MM.1S (cell line): ENCODE measurements at regions not wholly inside any gene's neighbourhood (a gene's known extent, or its start where the extent isn't known, plus 50 kb on each side); places are given as distances from the start of the nearest gene placed in this dataset.

Experiments
- DNase-seq: peaks from one replicate; pipeline ENCODE4 v3.0.0-alpha.2; 2015
- H2AFZ ChIP-seq: fragments of 300-600 bp; sonication (generic); 2 replicates; pipeline ENCODE4 v1.6.0; 2016; ENCODE audit warnings: antibody characterized with exemption, low read length
- H3F3A ChIP-seq: fragments of 300-600 bp; sonication (generic); 2 replicates; pipeline ENCODE4 v1.6.1; 2016; ENCODE audit warnings: mild to moderate bottlenecking, antibody characterized with exemption, low read length, moderate library complexity, mixed read lengths; ENCODE audit not compliant: insufficient read depth
- H3K27ac ChIP-seq: fragments of 300-600 bp; sonication (generic); 2 replicates; pipeline ENCODE4 v1.5.1; 2016; ENCODE audit warnings: mild to moderate bottlenecking, low read length
- H3K27me3 ChIP-seq: fragments of 300-600 bp; sonication (generic); replicated peaks from 2 replicates; pipeline ENCODE4 v1.6.0; 2016; ENCODE audit warnings: low read length; ENCODE audit not compliant: insufficient read depth
- H3K36me3 ChIP-seq: fragments of 300-600 bp; sonication (generic); replicated peaks from 2 replicates; pipeline ENCODE4 v1.6.1; 2016; ENCODE audit warnings: mild to moderate bottlenecking, low read length, mixed read lengths; ENCODE audit not compliant: insufficient read depth
- H3K4me1 ChIP-seq: fragments of 300-600 bp; sonication (generic); 2 replicates; pipeline ENCODE4 v1.6.1; 2016; ENCODE audit warnings: low read length, mixed read lengths
- H3K4me2 ChIP-seq: fragments of 300-600 bp; sonication (generic); 2 replicates; pipeline ENCODE4 v1.6.0; 2016; ENCODE audit warnings: low read depth, low read length
- H3K4me3 ChIP-seq: fragments of 300-600 bp; sonication (generic); 2 replicates; pipeline ENCODE4 v1.5.1; 2016; ENCODE audit warnings: low read length, mixed read lengths
- H3K79me2 ChIP-seq: fragments of 300-600 bp; sonication (generic); 2 replicates; pipeline ENCODE4 v1.6.1; 2016; ENCODE audit warnings: mixed run types, low read length, mixed read lengths
- H3K9ac ChIP-seq: fragments of 300-600 bp; sonication (generic); 2 replicates; pipeline ENCODE4 v1.6.1; 2016; ENCODE audit warnings: low read length, mixed read lengths
- H3K9me2 ChIP-seq: fragments of 300-600 bp; sonication (generic); replicated peaks from 2 replicates; pipeline ENCODE4 v1.6.1; 2016; ENCODE audit warnings: mild to moderate bottlenecking, low read length, mixed read lengths; ENCODE audit not compliant: insufficient read depth
- H3K9me3 ChIP-seq: fragments of 300-600 bp; sonication (generic); replicated peaks from 2 replicates; pipeline ENCODE4 v1.6.1; 2016; ENCODE audit warnings: mild to moderate bottlenecking, low read length, mixed read lengths; ENCODE audit not compliant: insufficient read depth
- H4K20me1 ChIP-seq: fragments of 300-600 bp; sonication (generic); 2 replicates; pipeline ENCODE4 v1.6.1; 2016; ENCODE audit warnings: mild to moderate bottlenecking, low read length, moderate library complexity, mixed read lengths; ENCODE audit not compliant: insufficient read depth
- EZH2 ChIP-seq: fragments of 300-600 bp; sonication (generic); optimal IDR thresholded peaks from 2 replicates; pipeline ENCODE3; 2017; ENCODE audit warnings: low read depth, mild to moderate bottlenecking, antibody characterized with exemption, low read length, mixed read lengths
- EZH2phosphoT487 ChIP-seq: fragments of 300-600 bp; sonication (generic); IDR thresholded peaks from 2 replicates; pipeline ENCODE4 v1.6.1; 2018; ENCODE audit warnings: antibody characterized with exemption, low read length
- TF ChIP-seq, protein P1 (sequence below): fragments of 300-600 bp; sonication (generic); IDR thresholded peaks from 2 replicates; pipeline ENCODE4 v1.5.1; 2016; ENCODE audit warnings: antibody characterized with exemption, low read length, mixed read lengths

- no peaks in the 10 kb centered on the region for H3K9me2 ChIP-seq
- no peak overlapping the region for H3K4me2 ChIP-seq
- no peaks in the 10 kb centered on the region for H3K9me3 ChIP-seq
- TF ChIP-seq, protein P1, sequence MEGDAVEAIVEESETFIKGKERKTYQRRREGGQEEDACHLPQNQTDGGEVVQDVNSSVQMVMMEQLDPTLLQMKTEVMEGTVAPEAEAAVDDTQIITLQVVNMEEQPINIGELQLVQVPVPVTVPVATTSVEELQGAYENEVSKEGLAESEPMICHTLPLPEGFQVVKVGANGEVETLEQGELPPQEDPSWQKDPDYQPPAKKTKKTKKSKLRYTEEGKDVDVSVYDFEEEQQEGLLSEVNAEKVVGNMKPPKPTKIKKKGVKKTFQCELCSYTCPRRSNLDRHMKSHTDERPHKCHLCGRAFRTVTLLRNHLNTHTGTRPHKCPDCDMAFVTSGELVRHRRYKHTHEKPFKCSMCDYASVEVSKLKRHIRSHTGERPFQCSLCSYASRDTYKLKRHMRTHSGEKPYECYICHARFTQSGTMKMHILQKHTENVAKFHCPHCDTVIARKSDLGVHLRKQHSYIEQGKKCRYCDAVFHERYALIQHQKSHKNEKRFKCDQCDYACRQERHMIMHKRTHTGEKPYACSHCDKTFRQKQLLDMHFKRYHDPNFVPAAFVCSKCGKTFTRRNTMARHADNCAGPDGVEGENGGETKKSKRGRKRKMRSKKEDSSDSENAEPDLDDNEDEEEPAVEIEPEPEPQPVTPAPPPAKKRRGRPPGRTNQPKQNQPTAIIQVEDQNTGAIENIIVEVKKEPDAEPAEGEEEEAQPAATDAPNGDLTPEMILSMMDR = no peak
- TF ChIP-seq EZH2phosphoT487 = no peak
- no peak for TF ChIP-seq EZH2
- H3K9ac ChIP-seq = no peak overlapping the region
- H3F3A ChIP-seq = peaks cover 14% of the 10 kb centered on the region
- no peaks in the 10 kb centered on the region for H4K20me1 ChIP-seq
- H3K4me3 ChIP-seq = no peak overlapping the region
- no peaks in the 10 kb centered on the region for H3K27me3 ChIP-seq
- no peaks in the 10 kb centered on the region for H3K36me3 ChIP-seq
- H3K79me2 ChIP-seq = no peaks in the 10 kb centered on the region
- no peak overlapping the region for H2AFZ ChIP-seq
- H3K4me1 ChIP-seq = peaks cover 16% of the 10 kb centered on the region
- no peak overlapping the region for H3K27ac ChIP-seq
- no peak for DNase-seq
These were observed 96.1 kb upstream of the CTSC start for GRCh38 chr11:88433536-88434230.

- H3K4me3 ChIP-seq = no peak overlapping the region
- H3K36me3 ChIP-seq = no peaks in the 10 kb centered on the region
- H3F3A ChIP-seq = peaks cover 14% of the 10 kb centered on the region
- H3K9me3 ChIP-seq = no peaks in the 10 kb centered on the region
- DNase-seq = no peak
- no peak overlapping the region for H2AFZ ChIP-seq
- H3K9ac ChIP-seq = no peak overlapping the region
- no peak overlapping the region for H3K27ac ChIP-seq
- no peaks in the 10 kb centered on the region for H3K9me2 ChIP-seq
- TF ChIP-seq EZH2 (no peak), EZH2phosphoT487 (no peak)
- TF ChIP-seq, protein P1 = no peak
- H4K20me1 ChIP-seq = no peaks in the 10 kb centered on the region
- no peaks in the 10 kb centered on the region for H3K79me2 ChIP-seq
- no peaks in the 10 kb centered on the region for H3K27me3 ChIP-seq
- peaks cover 16% of the 10 kb centered on the region for H3K4me1 ChIP-seq
- H3K4me2 ChIP-seq = no peak overlapping the region
These were observed 94.3 kb upstream of the CTSC start for GRCh38 chr11:88431675-88432341.

DNA sequence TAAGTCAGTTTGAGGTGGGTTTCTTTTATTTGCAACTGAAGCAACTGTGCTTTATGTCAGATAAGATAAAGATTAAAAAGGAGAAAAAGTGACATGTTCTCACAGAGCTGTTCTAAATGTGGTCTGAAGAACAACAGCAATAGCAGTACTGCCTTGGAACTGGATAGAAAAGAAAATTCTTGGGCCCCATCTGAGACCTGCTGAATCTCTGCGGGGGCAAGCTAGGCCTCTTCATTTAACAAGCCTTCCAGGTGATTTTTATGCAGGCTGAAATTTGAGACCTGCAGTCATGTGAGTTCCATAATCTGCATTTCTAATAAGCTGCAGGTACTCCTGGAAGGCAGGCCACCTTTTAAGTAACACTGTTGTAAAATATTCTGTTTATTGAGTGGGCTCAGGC lies 91.4 kb upstream of the CTSC start:
- DNase-seq = no peak
- Histone ChIP-seq H3K9ac (no peak overlapping the region), H3K4me1 (no peaks in the 10 kb centered on the region), H3K4me3 (no peak overlapping the region), H4K20me1 (no peaks in the 10 kb centered on the region), H3K4me2 (no peak overlapping the region), H3K36me3 (no peaks in the 10 kb centered on the region), H3K27me3 (no peaks in the 10 kb centered on the region), H3K9me3 (no peaks in the 10 kb centered on the region), H3K9me2 (no peaks in the 10 kb centered on the region), H3K79me2 (no peaks in the 10 kb centered on the region), H3F3A (no peaks in the 10 kb centered on the region), H3K27ac (no peak overlapping the region), H2AFZ (no peak overlapping the region)
- TF ChIP-seq EZH2 (no peak), EZH2phosphoT487 (no peak)
- TF ChIP-seq, protein P1 = no peak
